Posterior cingulate gyrus (tissue), 11 donors: ENCODE measurements at regions not wholly inside any gene's neighbourhood (a gene's known extent, or its start where the extent isn't known, plus 50 kb on each side); places are given as distances from the start of the nearest gene placed in this dataset.
A peak's percentile ranks its signal among the peaks of the same experiment; 100 is the strongest.

Experiments
- DNase-seq, 10 donors: peaks; one replicate each; pipeline versions ENCODE4 v3.0.0 to v3.0.0-alpha.2; 2020 to 2021; ENCODE audit warnings: mixed read lengths in 3 of 10
- intact Hi-C: fragments of 100-400 bp; cut with DNase I; formaldehyde crosslinking; loops from one replicate; pipeline ENCODE4 v1.15.1; 2023

- no peak for DNase-seq
- intact Hi-C loops = no loop called here
These were observed 346.6 kb downstream of the TBC1D4 start for GRCh38 chr13:75135325-75135825.

- intact Hi-C loops = no loop called here
These were observed 349.0 kb downstream of the TBC1D4 start for GRCh38 chr13:75132701-75133695.

GRCh38 chr13:75129331-75129730 is 352.6 kb downstream of the TBC1D4 start:
- DNase-seq = no peak
- intact Hi-C loops = no loop called here

More at GRCh38 chr13:75132701-75133695, 349.0 kb downstream of the TBC1D4 start:
- no peak for DNase-seq

GRCh38 chr13:75124415-75124814 is 357.6 kb downstream of the TBC1D4 start:
- DNase-seq = no peak
- intact Hi-C loops = no loop called here

GRCh38 chr13:75123428-75123827 is 358.5 kb downstream of the TBC1D4 start:
- intact Hi-C loops = no loop called here
- DNase-seq = no peak

- DNase-seq = no peak
- intact Hi-C loops = no loop called here
These were observed 361.9 kb downstream of the TBC1D4 start for GRCh38 chr13:75120085-75120484.

- intact Hi-C loops = no loop called here
- no peak for DNase-seq
These were observed 366.8 kb downstream of the TBC1D4 start for GRCh38 chr13:75115171-75115570.

GRCh38 chr13:75103976-75104375 is 378.0 kb downstream of the TBC1D4 start:
- intact Hi-C loops = no loop called here
- DNase-seq = no peak

- intact Hi-C loops = no loop called here
These were observed 379.8 kb downstream of the TBC1D4 start for GRCh38 chr13:75102001-75102716.

GRCh38 chr13:75101348-75101747 is 380.6 kb downstream of the TBC1D4 start:
- intact Hi-C loops = no loop called here

More at GRCh38 chr13:75102001-75102716, 379.8 kb downstream of the TBC1D4 start:
- peak in 2 of 10 donors; percentile 22 to 55 for DNase-seq

GRCh38 chr13:75092143-75092542 is 389.8 kb downstream of the TBC1D4 start:
- intact Hi-C loops = no loop called here
- no peak for DNase-seq

More at GRCh38 chr13:75101348-75101747, 380.6 kb downstream of the TBC1D4 start:
- DNase-seq = no peak

GRCh38 chr13:75091718-75092117 is 390.3 kb downstream of the TBC1D4 start:
- intact Hi-C loops = no loop called here
- DNase-seq = no peak

- DNase-seq = no peak
- intact Hi-C loops = no loop called here
These were observed 390.9 kb downstream of the TBC1D4 start for GRCh38 chr13:75090872-75091615.

- DNase-seq = no peak
- intact Hi-C loops = no loop called here
These were observed 393.1 kb downstream of the TBC1D4 start for GRCh38 chr13:75088915-75089314.

GRCh38 chr13:75079226-75079625 is 402.7 kb downstream of the TBC1D4 start:
- DNase-seq = no peak
- intact Hi-C loops = no loop called here

GRCh38 chr13:75076476-75076875 is 405.5 kb downstream of the TBC1D4 start:
- no peak for DNase-seq
- intact Hi-C loops = no loop called here

- DNase-seq = no peak
- intact Hi-C loops = no loop called here
These were observed 408.2 kb downstream of the TBC1D4 start for GRCh38 chr13:75073786-75074185.

- intact Hi-C loops = no loop called here
These were observed 409.1 kb downstream of the TBC1D4 start for GRCh38 chr13:75072891-75073290.

GRCh38 chr13:75072368-75072767 is 409.6 kb downstream of the TBC1D4 start:
- no peak for DNase-seq

More at GRCh38 chr13:75072891-75073290, 409.1 kb downstream of the TBC1D4 start:
- DNase-seq = no peak

GRCh38 chr13:75071796-75072195 is 410.2 kb downstream of the TBC1D4 start:
- DNase-seq = no peak
- intact Hi-C loops = no loop called here

More at GRCh38 chr13:75072368-75072767, 409.6 kb downstream of the TBC1D4 start:
- intact Hi-C loops = no loop called here
